ENCODE measurements at regions not wholly inside any gene's neighbourhood (a gene's known extent, or its start where the extent isn't known, plus 50 kb on each side); places are given as distances from the start of the nearest gene placed in this dataset.
"Not testable (repeated sequence)": the region's sequence is repeated elsewhere in the genome, so short reads cannot be mapped to it uniquely, and the experiment has no call there.

DNA sequence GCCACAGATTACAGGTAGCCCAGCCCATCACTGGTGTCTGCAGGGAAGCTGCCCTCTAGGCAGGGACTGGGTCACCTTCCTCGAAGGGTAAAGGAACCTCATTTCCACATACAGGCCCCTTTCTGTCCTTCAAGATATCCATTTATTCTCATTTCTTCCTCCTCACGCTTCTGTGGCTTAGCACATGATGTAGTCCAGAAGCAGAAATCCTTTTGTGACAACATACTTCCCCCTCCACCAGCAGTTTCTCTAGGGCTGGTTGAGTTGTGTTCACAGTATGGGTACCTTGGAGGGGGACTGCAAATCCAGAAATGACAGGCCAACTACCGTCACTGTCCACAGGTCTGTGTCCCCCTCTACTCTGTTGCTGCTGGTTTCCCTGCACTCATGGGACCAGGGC is 364.9 kb downstream of the ANAPC1 start:
- DNase-seq (ENCODE audit: extremely low read depth in 1 of 2, low read depth in 1 of 2), result no peak

- no peak for DNase-seq (ENCODE audit: extremely low read depth in 1 of 2, low read depth in 1 of 2)
Observed at GRCh38 chr2:111522231-111522768, 361.7 kb downstream of the ANAPC1 start.

DNA sequence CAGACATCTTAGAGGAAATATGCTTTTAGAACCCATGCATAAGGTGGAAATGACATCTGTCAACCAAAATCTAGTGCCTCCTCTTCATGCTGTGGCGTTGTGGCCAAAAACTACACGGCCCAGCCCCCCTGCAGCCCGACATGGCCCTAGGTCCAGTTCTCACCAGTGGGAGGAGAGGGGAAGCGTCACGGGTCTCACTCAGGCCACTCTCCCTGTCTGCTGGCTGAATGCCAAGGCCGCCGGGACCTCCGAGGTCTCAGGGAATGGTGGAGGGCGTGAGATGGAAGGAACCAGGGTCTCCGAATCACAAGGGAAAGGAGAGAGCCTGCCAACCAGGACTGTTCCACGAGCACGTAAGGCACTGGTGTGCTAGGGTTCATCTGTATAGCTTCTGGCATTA is 361.0 kb downstream of the ANAPC1 start:
- DNase-seq (ENCODE audit: extremely low read depth in 1 of 2, low read depth in 1 of 2), result no peak

GRCh38 chr2:111525026-111525425 is 359.0 kb downstream of the ANAPC1 start:
- not testable (repeated sequence) for DNase-seq (ENCODE audit: extremely low read depth in 1 of 2, low read depth in 1 of 2)

DNA sequence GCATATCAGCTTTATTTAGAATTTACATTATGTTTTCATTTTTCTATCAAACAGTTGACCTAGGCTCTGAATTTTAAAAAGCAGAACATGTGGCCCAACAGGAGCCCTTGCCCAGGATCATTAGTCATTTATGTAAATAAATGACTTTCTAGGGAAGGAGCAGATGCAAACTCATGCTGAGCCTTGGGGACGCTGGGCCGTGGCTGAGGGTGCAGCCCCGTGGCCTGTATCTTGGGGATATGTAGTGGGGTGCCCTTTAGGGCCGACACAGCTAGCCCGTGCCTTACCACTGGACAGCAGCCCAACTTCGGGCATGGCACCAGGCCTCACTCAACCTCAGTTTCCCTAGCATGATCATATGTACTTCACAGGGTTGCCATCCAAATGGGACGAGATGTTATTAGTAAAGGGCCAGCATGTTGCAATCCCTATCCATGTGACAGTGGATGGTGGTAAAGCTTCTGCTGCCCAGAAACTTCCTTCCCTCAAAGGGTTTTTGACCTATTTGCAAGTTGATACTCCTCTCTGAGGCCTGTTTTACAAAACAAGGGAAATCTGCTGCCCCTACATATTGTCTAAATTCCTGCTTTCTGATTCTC is 357.9 kb downstream of the ANAPC1 start:
- not testable (repeated sequence) for DNase-seq (ENCODE audit: extremely low read depth in 1 of 2, low read depth in 1 of 2)

GRCh38 chr2:111527707-111528400 is 356.1 kb downstream of the ANAPC1 start:
- DNase-seq (ENCODE audit: extremely low read depth in 1 of 2, low read depth in 1 of 2), result not testable (repeated sequence)

DNA sequence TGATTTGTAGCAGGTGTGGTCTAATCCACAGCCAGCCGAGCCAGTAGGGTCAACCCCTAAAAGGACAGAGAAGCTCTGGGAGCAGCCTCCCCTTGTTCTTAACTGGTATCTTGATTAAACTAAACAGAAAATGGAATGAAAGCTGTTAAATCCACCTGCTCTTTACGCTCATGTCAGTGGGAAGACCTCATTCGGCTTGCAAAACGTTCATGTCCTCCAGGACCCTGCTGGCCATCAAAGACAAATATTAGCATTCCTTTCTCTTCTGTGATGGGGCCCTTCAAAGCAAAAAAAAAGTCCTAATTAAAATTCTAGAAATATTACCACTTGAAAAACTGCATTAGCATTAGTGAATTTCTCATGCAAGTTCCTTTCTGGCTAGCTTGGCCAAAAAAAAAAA is 355.0 kb downstream of the ANAPC1 start:
- not testable (repeated sequence) for DNase-seq (ENCODE audit: extremely low read depth in 1 of 2, low read depth in 1 of 2)

GRCh38 chr2:111530239-111530965 is 353.6 kb downstream of the ANAPC1 start:
- not testable (repeated sequence) for DNase-seq (ENCODE audit: extremely low read depth in 1 of 2, low read depth in 1 of 2)

DNA sequence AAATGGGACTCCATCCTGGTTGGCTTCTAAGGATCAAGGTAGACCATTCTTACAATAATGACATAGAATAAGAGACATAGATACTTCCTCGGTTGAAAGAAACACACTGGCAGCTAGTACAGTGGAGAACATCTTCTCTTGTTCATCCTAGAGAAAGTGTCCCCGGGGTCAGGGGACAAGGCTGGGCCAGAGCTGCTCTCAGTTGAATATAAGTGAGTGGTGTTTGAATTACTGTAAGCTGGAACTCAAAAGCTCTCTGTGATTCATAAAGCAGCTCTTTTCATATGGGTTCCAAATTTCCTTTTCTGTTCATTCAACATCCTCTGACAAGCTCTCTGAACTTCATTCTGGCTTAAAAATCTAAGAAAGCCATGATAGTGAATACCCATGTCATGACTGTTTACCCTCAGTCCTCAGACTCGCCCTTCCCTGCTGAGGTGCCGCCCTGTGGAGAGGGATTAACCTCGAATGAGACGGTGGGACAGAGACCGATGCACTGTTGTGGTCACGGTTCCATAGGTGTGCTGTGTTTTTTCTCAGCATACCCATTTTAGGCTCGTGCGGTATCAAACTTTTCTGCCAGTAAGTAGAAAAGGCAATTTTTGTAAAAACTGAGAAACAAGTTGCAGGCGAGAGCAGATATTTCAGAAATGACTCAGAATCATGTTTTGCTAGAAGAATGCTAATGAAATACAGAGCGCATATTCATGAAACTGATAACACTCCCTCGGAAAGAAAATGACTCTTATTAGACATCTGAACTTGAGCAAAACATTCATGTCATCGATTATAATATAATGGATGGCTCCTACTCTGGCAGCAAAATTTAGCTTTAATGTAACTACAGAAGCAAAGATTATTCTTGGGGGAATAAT is 351.1 kb downstream of the ANAPC1 start:
- DNase-seq (ENCODE audit: extremely low read depth in 1 of 2, low read depth in 1 of 2), result not testable (repeated sequence)

GRCh38 chr2:111533557-111534247 is 350.3 kb downstream of the ANAPC1 start:
- DNase-seq (ENCODE audit: extremely low read depth in 1 of 2, low read depth in 1 of 2), result not testable (repeated sequence)

- DNase-seq (ENCODE audit: extremely low read depth in 1 of 2, low read depth in 1 of 2), result no peak
Observed at GRCh38 chr2:111534910-111535352, 349.1 kb downstream of the ANAPC1 start.

GRCh38 chr2:111535404-111535803 is 348.6 kb downstream of the ANAPC1 start:
- DNase-seq (ENCODE audit: extremely low read depth in 1 of 2, low read depth in 1 of 2), result no peak

GRCh38 chr2:111537078-111537655 is 346.8 kb downstream of the ANAPC1 start:
- no peak for DNase-seq (ENCODE audit: extremely low read depth in 1 of 2, low read depth in 1 of 2)

GRCh38 chr2:111539991-111540390 is 344.0 kb downstream of the ANAPC1 start:
- DNase-seq (ENCODE audit: extremely low read depth in 1 of 2, low read depth in 1 of 2), result not testable (repeated sequence)

- not testable (repeated sequence) for DNase-seq (ENCODE audit: extremely low read depth in 1 of 2, low read depth in 1 of 2)
Observed at GRCh38 chr2:111542120-111542774, 341.7 kb downstream of the ANAPC1 start.

DNA sequence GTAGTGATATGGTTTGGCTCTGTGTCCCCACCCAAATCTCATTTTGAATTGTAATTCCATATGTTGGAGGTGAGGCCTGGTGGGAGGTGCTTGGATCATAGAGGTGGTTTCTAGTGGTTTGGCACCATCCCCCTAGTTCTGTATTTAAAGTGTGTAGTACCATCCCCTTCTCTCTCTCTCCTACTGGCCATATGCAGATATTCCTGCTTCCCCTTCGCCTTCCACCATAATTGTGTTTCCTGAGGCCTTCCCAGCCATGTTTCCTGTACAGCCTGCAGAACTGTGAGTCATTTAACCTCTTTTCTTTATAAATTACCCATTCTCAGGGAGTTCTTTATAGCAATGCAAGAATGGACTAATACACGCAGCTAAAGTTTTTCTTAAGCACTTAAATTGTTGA is 340.0 kb downstream of the ANAPC1 start:
- DNase-seq (ENCODE audit: extremely low read depth in 1 of 2, low read depth in 1 of 2), result not testable (repeated sequence)

DNA sequence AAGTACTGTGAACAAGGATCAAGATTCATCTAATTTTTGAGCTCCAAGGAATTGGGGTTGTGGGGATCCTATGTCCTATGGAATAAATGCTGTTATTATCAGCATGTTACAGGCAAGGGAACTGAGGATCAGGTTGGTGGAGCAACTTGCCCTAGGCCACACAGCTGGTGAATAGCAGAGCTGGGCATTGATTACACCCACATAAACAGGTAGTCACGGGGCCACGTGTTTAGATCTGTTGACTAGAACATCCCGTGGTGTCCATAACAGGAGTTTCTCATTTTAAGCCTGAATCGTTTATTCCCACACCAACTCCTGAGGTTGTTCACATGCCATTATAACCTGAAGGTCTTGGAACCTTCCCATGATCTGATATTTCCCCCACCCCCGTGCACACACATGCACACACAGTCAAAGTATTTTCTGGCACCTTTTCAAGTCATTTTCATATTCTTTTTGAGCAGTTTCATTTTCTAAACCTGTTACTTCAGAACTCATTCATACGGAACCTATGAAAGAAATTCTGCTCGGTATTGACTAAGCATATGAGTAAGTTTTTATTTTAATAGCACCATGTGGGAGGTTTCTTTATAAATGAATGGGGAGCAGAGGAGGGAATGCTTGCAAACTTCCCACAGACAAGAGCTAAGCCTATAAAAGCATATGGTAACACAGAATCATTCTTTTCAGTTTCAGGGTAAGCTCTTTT is 338.1 kb downstream of the ANAPC1 start:
- not testable (repeated sequence) for DNase-seq (ENCODE audit: extremely low read depth in 1 of 2, low read depth in 1 of 2)

GRCh38 chr2:111546578-111546977 is 337.4 kb downstream of the ANAPC1 start:
- not testable (repeated sequence) for DNase-seq (ENCODE audit: extremely low read depth in 1 of 2, low read depth in 1 of 2)

Measured in stimulated activated CD8-positive, alpha-beta memory T cell treated with anti-CD3 and anti-CD28 coated beads, Interleukin-7, amount 100 ng/mL, for 48 hours (primary cell).